Esophagus squamous epithelium (tissue), 5 donors: ENCODE measurements at regions not wholly inside any gene's neighbourhood (a gene's known extent, or its start where the extent isn't known, plus 50 kb on each side); places are given as distances from the start of the nearest gene placed in this dataset.

Source experiments
- DNase-seq: peaks from one replicate; lab custom pipeline; 2025; lab: John Stamatoyannopoulos, UW
- H3K27ac ChIP-seq, 4 donors: fragments of 200-600 bp; sonication (generic); one replicate each; pipeline ENCODE4 v1.5.1; 2016 to 2019; ENCODE audit warnings: mild to moderate bottlenecking in 1 of 4
- H3K27me3 ChIP-seq, 4 donors: fragments of 200-600 bp; sonication (generic); 1 replicate in 3 of 4; 2 replicates in 1 of 4; pipeline versions ENCODE4 v1.5.1 to v1.6.0; 2017 to 2021; ENCODE audit warnings: antibody characterized with exemption in 1 of 4
- H3K36me3 ChIP-seq, 3 donors: fragments of 200-600 bp; sonication (generic); one replicate each; pipeline ENCODE4 v1.5.1; 2016 to 2019
- H3K4me1 ChIP-seq, 3 donors: fragments of 200-600 bp; sonication (generic); one replicate each; pipeline ENCODE4 v1.5.1; 2017 to 2019
- H3K4me3 ChIP-seq, 4 donors: fragments of 200-600 bp; sonication (generic); 1 replicate in 3 of 4; 2 replicates in 1 of 4; pipeline ENCODE4 v1.5.1; 2016 to 2019; ENCODE audit warnings: mild to moderate bottlenecking in 2 of 4, moderate library complexity in 1 of 4
- H3K9me3 ChIP-seq, 3 donors: fragments of 200-600 bp; sonication (generic); one replicate each; pipeline ENCODE4 v1.5.1; 2016 to 2019
- POLR2A ChIP-seq, 4 donors: fragments of 450-650 bp; IDR thresholded peaks; one replicate each; pipeline ENCODE4 v1.6.1; 2017; ENCODE audit warnings: antibody characterized with exemption in 4 of 4, mild to moderate bottlenecking in 4 of 4, moderate library complexity in 3 of 4
- WGBS, 2 donors: methylation state at CpG; one replicate each; pipeline ENCODE4 v1.1.5; 2018; 5-methylcytosine and 5-hydroxymethylcytosine counted together
- intact Hi-C: fragments of 100-400 bp; cut with DNase I; formaldehyde crosslinking; loops from one replicate; pipeline ENCODE4 v1.15.0; 2022
- TF ChIP-seq, protein P1 (sequence below), 6 experiments: fragments of 450-650 bp in 4 of 6; fragments of 200-600 bp in 2 of 6; sonication (generic) in 2 of 6; IDR thresholded peaks; one replicate each; pipeline ENCODE4 v1.5.1; 2016 to 2019; ENCODE audit warnings: antibody characterized with exemption in 6 of 6, mild to moderate bottlenecking in 4 of 6, moderate library complexity in 4 of 6
- donor health status: DM: yes; HTN: yes; CAD: no.

DNA sequence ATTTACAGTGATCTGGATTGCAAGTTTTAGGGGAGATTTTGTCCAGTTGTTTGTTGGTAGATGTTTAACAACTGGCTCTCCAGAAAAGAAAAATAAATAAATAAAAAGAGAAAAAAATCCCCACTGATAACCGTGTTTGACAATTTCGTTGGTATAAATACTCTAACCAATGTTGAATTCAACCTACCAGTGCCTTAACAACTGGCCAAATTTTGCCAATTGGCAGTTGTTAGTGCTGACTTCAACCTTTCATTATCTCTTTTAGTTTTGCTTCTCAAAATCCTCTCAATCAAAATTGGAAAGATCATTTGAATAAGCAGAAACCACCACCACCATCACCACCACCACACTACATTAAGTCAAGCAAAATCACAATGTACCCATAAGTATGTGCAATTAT, 490.3 kb downstream of the PIK3C3 start:
- intact Hi-C loops: no loop called here
- no peak overlapping the region for H3K4me3 ChIP-seq
- H3K27ac ChIP-seq: no peak overlapping the region
- H3K27me3 ChIP-seq: no peaks in the 10 kb centered on the region
- 59 to 61% methylated on average over 2 of the region's 2 CpGs for WGBS, 2 donors
- H3K4me1 ChIP-seq: no peaks in the 10 kb centered on the region
- no peak for DNase-seq
- peaks cover 0 to 9% (median 8%) of the 10 kb centered on the region in 3 donors for H3K9me3 ChIP-seq
- H3K36me3 ChIP-seq: no peaks in the 10 kb centered on the region
- no peak for TF ChIP-seq POLR2A (IDR thresholded peaks at IDR 0.05)
- TF ChIP-seq, protein P1, sequence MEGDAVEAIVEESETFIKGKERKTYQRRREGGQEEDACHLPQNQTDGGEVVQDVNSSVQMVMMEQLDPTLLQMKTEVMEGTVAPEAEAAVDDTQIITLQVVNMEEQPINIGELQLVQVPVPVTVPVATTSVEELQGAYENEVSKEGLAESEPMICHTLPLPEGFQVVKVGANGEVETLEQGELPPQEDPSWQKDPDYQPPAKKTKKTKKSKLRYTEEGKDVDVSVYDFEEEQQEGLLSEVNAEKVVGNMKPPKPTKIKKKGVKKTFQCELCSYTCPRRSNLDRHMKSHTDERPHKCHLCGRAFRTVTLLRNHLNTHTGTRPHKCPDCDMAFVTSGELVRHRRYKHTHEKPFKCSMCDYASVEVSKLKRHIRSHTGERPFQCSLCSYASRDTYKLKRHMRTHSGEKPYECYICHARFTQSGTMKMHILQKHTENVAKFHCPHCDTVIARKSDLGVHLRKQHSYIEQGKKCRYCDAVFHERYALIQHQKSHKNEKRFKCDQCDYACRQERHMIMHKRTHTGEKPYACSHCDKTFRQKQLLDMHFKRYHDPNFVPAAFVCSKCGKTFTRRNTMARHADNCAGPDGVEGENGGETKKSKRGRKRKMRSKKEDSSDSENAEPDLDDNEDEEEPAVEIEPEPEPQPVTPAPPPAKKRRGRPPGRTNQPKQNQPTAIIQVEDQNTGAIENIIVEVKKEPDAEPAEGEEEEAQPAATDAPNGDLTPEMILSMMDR (IDR thresholded peaks at IDR 0.05): no peak

DNA sequence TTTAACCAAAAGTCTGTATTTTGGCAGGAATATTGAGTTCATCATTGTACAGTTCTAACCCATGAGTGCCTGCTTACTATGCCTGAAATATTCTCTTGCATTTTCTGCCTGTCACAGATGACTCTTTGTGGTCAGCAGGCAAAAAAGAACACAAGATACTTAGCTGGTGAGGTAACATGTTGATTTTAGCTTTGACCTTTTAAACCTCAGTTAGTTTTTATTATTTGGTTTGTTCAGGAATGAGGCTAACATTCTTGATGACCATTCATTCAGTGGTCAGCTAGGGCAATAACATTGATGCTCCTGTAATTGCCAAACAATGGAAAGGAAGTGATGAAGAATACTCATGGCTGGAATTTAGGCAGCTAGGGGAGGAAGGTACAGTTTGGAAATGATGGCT, 491.2 kb downstream of the PIK3C3 start:
- Histone ChIP-seq H3K27me3 (no peaks in the 10 kb centered on the region), H3K9me3 (peaks cover 0 to 9% (median 8%) of the 10 kb centered on the region in 3 donors), H3K27ac (no peak overlapping the region), H3K4me3 (no peak overlapping the region), H3K36me3 (no peaks in the 10 kb centered on the region), H3K4me1 (no peaks in the 10 kb centered on the region)
- DNase-seq: no peak
- intact Hi-C loops: no loop called here
- TF ChIP-seq POLR2A (IDR thresholded peaks at IDR 0.05): no peak
- TF ChIP-seq, protein P1 (IDR thresholded peaks at IDR 0.05): no peak

DNA sequence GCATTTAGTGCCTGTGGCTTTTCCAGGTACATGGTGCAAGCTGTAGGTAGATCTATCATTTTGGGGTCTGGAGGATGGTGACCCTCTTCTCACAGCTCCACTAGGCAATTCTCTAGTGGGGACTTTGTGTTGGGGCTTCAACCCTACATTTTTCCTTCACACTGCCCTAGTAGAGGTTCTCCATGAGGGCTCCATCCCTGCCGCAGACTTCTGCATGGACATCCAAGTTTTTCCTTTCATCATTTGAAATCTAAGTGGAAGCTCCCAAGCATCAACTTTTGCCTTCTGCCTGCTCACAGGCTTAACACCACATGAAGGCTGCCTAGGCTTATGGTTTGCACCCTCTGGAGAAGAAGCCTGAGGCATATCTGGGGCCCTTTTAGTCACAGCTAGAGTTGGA, 492.7 kb downstream of the PIK3C3 start:
- Histone ChIP-seq H3K4me3 (no peak overlapping the region), H3K9me3 (peaks cover 0 to 9% (median 8%) of the 10 kb centered on the region in 3 donors), H3K36me3 (no peaks in the 10 kb centered on the region), H3K4me1 (no peaks in the 10 kb centered on the region), H3K27me3 (no peaks in the 10 kb centered on the region), H3K27ac (no peak overlapping the region)
- 93 to 100% methylated on average over 1 of the region's 1 CpG for WGBS, 2 donors
- no peak for DNase-seq
- intact Hi-C loops: no loop called here
- TF ChIP-seq POLR2A (IDR thresholded peaks at IDR 0.05): no peak
- TF ChIP-seq, protein P1 (IDR thresholded peaks at IDR 0.05): no peak

DNA sequence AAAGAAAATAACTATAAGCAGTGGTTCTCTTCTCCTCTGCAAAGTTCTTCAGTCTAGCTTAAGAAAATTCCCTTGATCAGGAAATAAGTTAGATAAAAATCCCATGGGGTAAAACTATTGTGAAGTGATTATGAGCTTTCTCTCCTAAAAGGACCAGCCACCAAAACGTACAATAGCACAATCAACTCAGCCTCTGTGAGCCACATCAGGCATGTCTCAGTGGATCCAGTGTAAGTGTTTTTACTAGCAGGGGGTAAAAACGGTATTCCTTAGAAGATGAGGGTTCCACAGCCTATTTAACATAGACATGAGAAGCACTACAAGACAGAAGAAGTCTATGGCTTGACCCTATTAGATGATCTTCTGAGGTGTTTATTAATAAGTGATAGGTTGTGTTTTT, 503.2 kb downstream of the PIK3C3 start:
- no peak for TF ChIP-seq POLR2A (IDR thresholded peaks at IDR 0.05)
- TF ChIP-seq, protein P1 (IDR thresholded peaks at IDR 0.05): no peak
- no peak overlapping the region for H3K27ac ChIP-seq

DNA sequence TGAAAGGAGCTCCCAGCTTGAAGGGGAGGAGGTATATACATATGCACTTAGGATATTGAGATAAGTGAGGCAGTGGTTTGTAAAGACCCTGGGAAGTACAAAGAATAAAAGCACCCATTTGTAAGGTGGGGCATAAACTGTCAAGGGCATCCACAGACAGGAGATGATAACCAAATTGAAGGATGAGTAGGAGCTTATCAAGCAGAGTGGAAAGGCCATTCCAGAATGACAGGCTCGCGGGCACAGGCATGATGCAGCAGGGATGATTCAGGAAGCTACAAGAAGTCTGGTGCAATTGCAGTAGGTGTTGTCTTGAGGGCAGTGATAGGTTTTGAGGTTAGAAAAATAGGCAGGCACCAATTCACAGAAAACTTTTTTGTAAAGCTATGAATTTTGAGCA, 504.8 kb downstream of the PIK3C3 start:
- WGBS, 2 donors: 57 to 65% methylated on average over 2 of the region's 2 CpGs
- DNase-seq: no peak
- Histone ChIP-seq H3K36me3 (no peaks in the 10 kb centered on the region), H3K9me3 (no peaks in the 10 kb centered on the region), H3K4me3 (no peak overlapping the region), H3K4me1 (no peaks in the 10 kb centered on the region), H3K27me3 (no peaks in the 10 kb centered on the region), H3K27ac (no peak overlapping the region)
- TF ChIP-seq, protein P1 (IDR thresholded peaks at IDR 0.05): no peak
- no peak for TF ChIP-seq POLR2A (IDR thresholded peaks at IDR 0.05)
- intact Hi-C loops: no loop called here

More for the DNA sequence above, 503.2 kb downstream of the PIK3C3 start:
- intact Hi-C loops: no loop called here
- no peaks in the 10 kb centered on the region for H3K9me3 ChIP-seq
- no peaks in the 10 kb centered on the region for H3K4me1 ChIP-seq
- H3K36me3 ChIP-seq: no peaks in the 10 kb centered on the region
- no peak overlapping the region for H3K4me3 ChIP-seq
- no peak for DNase-seq
- no peaks in the 10 kb centered on the region for H3K27me3 ChIP-seq
- 15 to 26% methylated on average over 2 of the region's 2 CpGs for WGBS, 2 donors
